A549 (cell line): ENCODE measurements at regions not wholly inside any gene's neighbourhood (a gene's known extent, or its start where the extent isn't known, plus 50 kb on each side); places are given as distances from the start of the nearest gene placed in this dataset.

ENCODE experiments used
- ATAC-seq, 2 experiments: fragments of 200-7000 bp in 1 of 2; fragments of >200 bp in 1 of 2; cut with Nextera tagmentation in 1 of 2; cut with Tn5 transposase in 1 of 2; 3 replicates each; pipeline versions ENCODE4 v1.8.0 to v1.9.1; 2018 to 2020; ENCODE audit warnings: mild to moderate bottlenecking in 1 of 2, moderate library complexity in 1 of 2
- CTCF ChIA-PET: fragments of 300-600 bp; sonication (Branson Sonifier 250); formaldehyde crosslinking; extraction: SDS; loops from one replicate; lab custom pipeline; 2021; ENCODE audit warnings: antibody characterized with exemption, inconsistent platforms; lab: Yijun Ruan, JAX
- POLR2A ChIA-PET: fragments of 350-600 bp; formaldehyde crosslinking; extraction: SDS; loops from one replicate; lab custom pipeline; 2021; ENCODE audit warnings: antibody characterized with exemption, inconsistent platforms; lab: Yijun Ruan, JAX
- DNase-seq, 2 experiments: peaks; one replicate each; pipeline versions ENCODE4 v3.0.0 to v3.0.0-alpha.2; 2011 to 2016; ENCODE audit warnings: low read depth in 1 of 2, low spot score in 1 of 2
- FAIRE-seq: peaks from 2 replicates; lab custom pipeline; 2011; peaks lifted over from hg19 to GRCh38; lab: Jason Lieb, UNC
- H3K27ac ChIP-seq, 2 experiments: fragments of >200 bp; sonication (Bioruptor Twin); formaldehyde crosslinking; 3 replicates each; pipeline ENCODE4 v1.5.1; 2016 to 2017
- H3K4me1 ChIP-seq: fragments of >200 bp; sonication (Bioruptor Twin); formaldehyde crosslinking; 3 replicates; pipeline ENCODE4 v1.6.1; 2016
- H3K4me2 ChIP-seq: fragments of >200 bp; sonication (Bioruptor Twin); formaldehyde crosslinking; 3 replicates; pipeline ENCODE4 v1.6.1; 2016
- H3K4me3 ChIP-seq: fragments of >200 bp; sonication (Bioruptor Twin); formaldehyde crosslinking; 3 replicates; pipeline ENCODE4 v1.5.1; 2016
- H3K9me3 ChIP-seq: fragments of >200 bp; sonication (Bioruptor Twin); formaldehyde crosslinking; 3 replicates; pipeline ENCODE4 v1.6.1; 2016
- CBX2 ChIP-seq: fragments of 200-600 bp; sonication (generic); IDR thresholded peaks from 2 replicates; pipeline ENCODE4 v1.6.1; 2016; ENCODE audit warnings: low read depth, mild to moderate bottlenecking, borderline replicate concordance
- EHF ChIP-seq: fragments of 250-450 bp; sonication (Bioruptor Pico); IDR thresholded peaks from 2 replicates; pipeline ENCODE4 v1.5.0; 2020; ENCODE audit warnings: mild to moderate bottlenecking
- ESRRA ChIP-seq: fragments of 150-350 bp; IDR thresholded peaks from 2 replicates; pipeline ENCODE4 v1.6.1; 2014; ENCODE audit warnings: mild to moderate bottlenecking, low read length, borderline replicate concordance
- HOXA7 ChIP-seq: fragments of 250-450 bp; sonication (Bioruptor Pico); IDR thresholded peaks from 2 replicates; pipeline ENCODE4 v1.5.0; 2020; ENCODE audit warnings: mild to moderate bottlenecking, moderate library complexity
- MAFK ChIP-seq: fragments of 450-650 bp; IDR thresholded peaks from 2 replicates; pipeline ENCODE4 v1.6.1; 2014; ENCODE audit not compliant: partially characterized antibody
- MAZ ChIP-seq: fragments of 150-350 bp; IDR thresholded peaks from 2 replicates; pipeline ENCODE4 v1.6.1; 2014; ENCODE audit warnings: antibody characterized with exemption, low read depth, low read length, borderline replicate concordance
- NPAS2 ChIP-seq: fragments of 250-450 bp; sonication (Bioruptor Pico); IDR thresholded peaks from 2 replicates; pipeline ENCODE4 v1.8.0; 2022; ENCODE audit warnings: mild to moderate bottlenecking, moderate library complexity, borderline replicate concordance
- PHF8 ChIP-seq: fragments of 200-600 bp; sonication (generic); IDR thresholded peaks from 2 replicates; pipeline ENCODE4 v1.6.1; 2016; ENCODE audit warnings: low read depth, mild to moderate bottlenecking, antibody characterized with exemption, moderate library complexity, borderline replicate concordance
- POLR2AphosphoS2 ChIP-seq: conservative IDR thresholded peaks from 2 replicates; pipeline ENCODE4 v1.6.1; 2012; ENCODE audit warnings: low read length, improper control_type of control experiment, inconsistent platforms
- RARB ChIP-seq: fragments of 250-450 bp; sonication (Bioruptor Pico); IDR thresholded peaks from 2 replicates; pipeline ENCODE4 v1.8.0; 2021; ENCODE audit warnings: mild to moderate bottlenecking, moderate library complexity
- REST ChIP-seq: fragments of 200-600 bp; sonication (generic); IDR thresholded peaks from 2 replicates; pipeline ENCODE4 v1.6.1; 2016; ENCODE audit warnings: antibody characterized with exemption, mild to moderate bottlenecking, moderate library complexity
- ZFP36 ChIP-seq: fragments of 450-650 bp; IDR thresholded peaks from 2 replicates; pipeline ENCODE4 v1.6.1; 2014; ENCODE audit warnings: borderline replicate concordance; ENCODE audit not compliant: partially characterized antibody
- ZSCAN20 ChIP-seq: fragments of 250-450 bp; sonication (Bioruptor Pico); IDR thresholded peaks from 2 replicates; pipeline ENCODE4 v1.8.0; 2022; ENCODE audit warnings: mild to moderate bottlenecking, moderate library complexity
- WGBS: methylation state at CpG from one replicate; pipeline ENCODE4 v1.1.6; 2017; ENCODE audit errors: missing lambda C conversion rate; 5-methylcytosine and 5-hydroxymethylcytosine counted together
- TF ChIP-seq, protein P1 (sequence below): IDR thresholded peaks from 2 replicates; pipeline ENCODE4 v1.6.1; 2012; ENCODE audit warnings: low read depth, borderline replicate concordance
- TF ChIP-seq, protein P2 (sequence below): IDR thresholded peaks from 2 replicates; pipeline ENCODE4 v1.6.1; 2012
- TF ChIP-seq, protein P3 (sequence below): IDR thresholded peaks from 2 replicates; pipeline ENCODE4 v1.6.1; 2012

DNA sequence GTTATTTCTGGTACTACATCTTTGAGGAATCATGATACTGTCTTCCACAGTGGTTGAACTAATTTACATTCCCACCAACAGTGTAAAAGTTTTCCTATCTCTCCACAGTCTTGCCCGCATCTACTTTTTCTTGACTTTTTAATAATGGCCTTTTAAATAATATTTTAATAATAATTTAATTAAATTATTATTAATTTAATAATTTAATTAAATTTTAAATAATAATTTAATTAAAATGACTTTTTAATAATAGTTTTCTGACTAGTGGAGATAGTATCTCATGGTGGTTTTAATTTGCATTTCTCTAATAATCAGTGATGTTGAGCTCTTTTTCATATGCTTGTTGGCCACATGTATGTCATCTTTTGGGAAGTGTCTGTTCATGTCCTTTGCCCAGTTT is 1395.0 kb upstream of the ADGRL3 start:
- H3K4me3 ChIP-seq: no peak overlapping the region
- ChIA-PET POLR2A (no interaction called here), CTCF (no interaction called here)
- no peak for DNase-seq
- H3K27ac ChIP-seq: no peak overlapping the region
- 79% methylated on average over 1 of the region's 1 CpG for WGBS
- no peak for ATAC-seq
- no peak for FAIRE-seq
- H3K9me3 ChIP-seq: no peaks in the 10 kb centered on the region
- TF ChIP-seq ESRRA (no peak), ZFP36 (no peak), EHF (CRISPR knock-in tag) (no peak), REST (no peak), HOXA7 (CRISPR knock-in tag) (no peak)
- TF ChIP-seq, protein P1, sequence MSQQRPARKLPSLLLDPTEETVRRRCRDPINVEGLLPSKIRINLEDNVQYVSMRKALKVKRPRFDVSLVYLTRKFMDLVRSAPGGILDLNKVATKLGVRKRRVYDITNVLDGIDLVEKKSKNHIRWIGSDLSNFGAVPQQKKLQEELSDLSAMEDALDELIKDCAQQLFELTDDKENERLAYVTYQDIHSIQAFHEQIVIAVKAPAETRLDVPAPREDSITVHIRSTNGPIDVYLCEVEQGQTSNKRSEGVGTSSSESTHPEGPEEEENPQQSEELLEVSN: no peak
- TF ChIP-seq, protein P2, sequence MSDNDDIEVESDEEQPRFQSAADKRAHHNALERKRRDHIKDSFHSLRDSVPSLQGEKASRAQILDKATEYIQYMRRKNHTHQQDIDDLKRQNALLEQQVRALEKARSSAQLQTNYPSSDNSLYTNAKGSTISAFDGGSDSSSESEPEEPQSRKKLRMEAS: no peak
- no peaks in the 10 kb centered on the region for H3K4me1 ChIP-seq
- no peak overlapping the region for H3K4me2 ChIP-seq

- no peaks in the 10 kb centered on the region for H3K4me1 ChIP-seq
- no peak overlapping the region for H3K4me3 ChIP-seq
- WGBS: 41% methylated on average over 4 of the region's 4 CpGs
- no peak overlapping the region for H3K4me2 ChIP-seq
- no peak for ATAC-seq
- H3K9me3 ChIP-seq: no peaks in the 10 kb centered on the region
- no peak for FAIRE-seq
- no peak for DNase-seq
- ChIA-PET CTCF (no interaction called here), POLR2A (no interaction called here)
- no peak overlapping the region for H3K27ac ChIP-seq
- no peak for TF ChIP-seq PHF8
- TF ChIP-seq RARB (CRISPR knock-in tag): no peak
- no peak for TF ChIP-seq REST
- no peak for TF ChIP-seq POLR2AphosphoS2
- TF ChIP-seq MAZ: no peak
- no peak for TF ChIP-seq MAFK
- no peak for TF ChIP-seq NPAS2 (CRISPR knock-in tag)
- TF ChIP-seq, protein P3, sequence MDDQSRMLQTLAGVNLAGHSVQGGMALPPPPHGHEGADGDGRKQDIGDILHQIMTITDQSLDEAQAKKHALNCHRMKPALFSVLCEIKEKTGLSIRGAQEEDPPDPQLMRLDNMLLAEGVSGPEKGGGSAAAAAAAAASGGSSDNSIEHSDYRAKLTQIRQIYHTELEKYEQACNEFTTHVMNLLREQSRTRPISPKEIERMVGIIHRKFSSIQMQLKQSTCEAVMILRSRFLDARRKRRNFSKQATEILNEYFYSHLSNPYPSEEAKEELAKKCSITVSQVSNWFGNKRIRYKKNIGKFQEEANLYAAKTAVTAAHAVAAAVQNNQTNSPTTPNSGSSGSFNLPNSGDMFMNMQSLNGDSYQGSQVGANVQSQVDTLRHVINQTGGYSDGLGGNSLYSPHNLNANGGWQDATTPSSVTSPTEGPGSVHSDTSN: no peak
- TF ChIP-seq ZSCAN20 (CRISPR knock-in tag): no peak
- no peak for TF ChIP-seq CBX2
Observed at GRCh38 chr4:59814402-59815010, 1385.6 kb upstream of the ADGRL3 start.
